Lower leg skin (tissue), 3 donors: ENCODE measurements at regions not wholly inside any gene's neighbourhood (a gene's known extent, or its start where the extent isn't known, plus 50 kb on each side); places are given as distances from the start of the nearest gene placed in this dataset.

ENCODE experiments used
- CTCF ChIP-seq, 3 donors: fragments of 450-650 bp; IDR thresholded peaks; one replicate each; pipeline ENCODE4 v1.5.1; 2016; ENCODE audit warnings: antibody characterized with exemption in 3 of 3, mild to moderate bottlenecking in 3 of 3, moderate library complexity in 2 of 3
- POLR2A ChIP-seq, 2 donors: fragments of 450-650 bp; IDR thresholded peaks; one replicate each; pipeline ENCODE4 v1.6.1; 2016 to 2017; ENCODE audit warnings: antibody characterized with exemption in 2 of 2, mild to moderate bottlenecking in 1 of 2, moderate library complexity in 1 of 2

GRCh38 chr2:239557516-239557915 lies 156.7 kb upstream of the HDAC4 start:
- TF ChIP-seq CTCF (IDR thresholded peaks at IDR 0.05), result no peak
- no peak for TF ChIP-seq POLR2A (IDR thresholded peaks at IDR 0.05)
